BLaER1 treated with 17β-estradiol and CSF1 and Interleukin-3, amounts not matched to agents 10 nM and 100 nM (cell line): ENCODE measurements at regions not wholly inside any gene's neighbourhood (a gene's known extent, or its start where the extent isn't known, plus 50 kb on each side); places are given as distances from the start of the nearest gene placed in this dataset.

Experiments
- H3K27ac ChIP-seq, 11 experiments: shearing (Covaris generic); formaldehyde crosslinking; 2 replicates each; pipeline ENCODE4 v1.8.1; 2022
- H3K27me3 ChIP-seq, 11 experiments: shearing (Covaris generic); formaldehyde crosslinking; 2 replicates each; pipeline ENCODE4 v1.8.1; 2022
- H3K36me3 ChIP-seq, 11 experiments: shearing (Covaris generic); formaldehyde crosslinking; 2 replicates each; pipeline ENCODE4 v1.8.1; 2022
- H3K4me1 ChIP-seq, 10 experiments: shearing (Covaris generic); formaldehyde crosslinking; 2 replicates each; pipeline ENCODE4 v1.8.1; 2022
- H3K4me2 ChIP-seq, 11 experiments: shearing (Covaris generic); formaldehyde crosslinking; 2 replicates each; pipeline ENCODE4 v1.8.1; 2022
- H3K4me3 ChIP-seq, 10 experiments: shearing (Covaris generic); formaldehyde crosslinking; 2 replicates each; pipeline ENCODE4 v1.8.1; 2022
- H3K9ac ChIP-seq, 11 experiments: shearing (Covaris generic); formaldehyde crosslinking; 2 replicates each; pipeline ENCODE4 v1.8.1; 2022
- H3K9me3 ChIP-seq, 11 experiments: shearing (Covaris generic); formaldehyde crosslinking; replicated peaks in 1 of 11; 2 replicates each; pipeline ENCODE4 v1.8.1; 2022
- H4K20me1 ChIP-seq, 11 experiments: shearing (Covaris generic); formaldehyde crosslinking; 2 replicates each; pipeline ENCODE4 v1.8.1; 2022
- Cebpa-rat ChIP-seq, 11 experiments: shearing (Covaris generic); IDR thresholded peaks; 2 replicates each; pipeline ENCODE4 v1.8.1; 2022

- Histone ChIP-seq H3K4me2 (no peak overlapping the region), H3K36me3 (no peaks in the 10 kb centered on the region), H3K27ac (no peak overlapping the region), H4K20me1 (no peaks in the 10 kb centered on the region), H3K27me3 (no peaks in the 10 kb centered on the region), H3K4me3 (no peak overlapping the region), H3K4me1 (peaks cover 0 to under 1% (median 0%) of the 10 kb centered on the region in 10 experiments; a peak in 4 of 20 replicates), H3K9ac (no peak overlapping the region), H3K9me3 (peaks cover 0 to 3% (median 0%) of the 10 kb centered on the region in 11 experiments; a peak in 1 of 22 replicates)
- no peak for TF ChIP-seq Cebpa-rat (IDR thresholded peaks at IDR 0.05)
Measured at GRCh38 chr7:41051535-41051934, 651.4 kb downstream of the INHBA start.

DNA sequence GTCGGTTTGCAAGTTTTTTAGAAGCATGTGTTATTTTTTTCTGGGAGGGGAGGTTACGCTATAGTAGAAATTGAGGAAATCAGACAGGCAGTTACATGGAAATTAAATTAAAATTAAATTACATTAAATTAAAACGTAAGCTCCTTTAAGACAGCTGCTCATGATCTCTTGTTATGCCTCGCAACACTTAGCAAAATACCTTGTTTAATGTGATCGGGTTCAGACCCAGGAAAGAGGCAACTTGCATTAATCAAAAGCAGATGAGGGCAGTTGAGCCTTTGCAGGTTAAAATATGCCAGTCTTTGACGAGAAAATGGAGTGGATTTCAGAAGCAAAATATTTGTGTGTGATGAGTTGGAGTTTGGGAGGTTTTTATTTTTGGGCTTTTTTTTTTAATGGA is 651.8 kb downstream of the INHBA start:
- Histone ChIP-seq H3K27me3 (no peaks in the 10 kb centered on the region), H3K4me1 (peaks cover 0 to 6% (median 2%) of the 10 kb centered on the region in 10 experiments; a peak in 6 of 20 replicates), H3K36me3 (no peaks in the 10 kb centered on the region), H3K27ac (no peak overlapping the region), H3K4me3 (no peak overlapping the region), H3K4me2 (no peak overlapping the region), H3K9ac (no peak overlapping the region), H4K20me1 (no peaks in the 10 kb centered on the region), H3K9me3 (no peaks in the 10 kb centered on the region)
- TF ChIP-seq Cebpa-rat (IDR thresholded peaks at IDR 0.05): no peak

GRCh38 chr7:41048771-41049170 is 654.1 kb downstream of the INHBA start:
- H3K4me2 ChIP-seq: no peak overlapping the region
- no peak overlapping the region for H3K9ac ChIP-seq

DNA sequence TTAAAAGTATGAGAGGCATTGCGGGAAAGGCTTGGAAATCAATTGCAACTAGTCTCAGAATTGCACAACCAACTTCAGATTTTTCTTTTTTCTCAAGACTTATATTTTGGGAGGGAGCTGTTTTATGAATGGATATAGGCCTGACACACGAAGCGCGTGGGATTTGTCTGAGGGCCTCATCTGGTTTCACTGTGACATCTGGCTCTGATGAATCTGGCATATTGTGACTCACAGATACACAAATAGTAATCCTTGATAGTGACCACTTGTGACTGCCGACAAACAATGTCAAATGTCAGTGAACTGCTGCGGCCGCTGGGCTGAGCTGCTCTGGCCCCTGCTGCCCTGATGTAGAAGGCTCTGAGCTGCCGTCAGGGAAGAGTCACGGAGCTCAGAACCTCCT is 655.1 kb downstream of the INHBA start:
- Histone ChIP-seq H3K9ac (no peak overlapping the region), H3K4me2 (no peak overlapping the region), H3K27ac (no peak overlapping the region), H3K36me3 (no peaks in the 10 kb centered on the region), H3K9me3 (peaks cover 0 to 12% (median 7%) of the 10 kb centered on the region in 11 experiments; a peak in 13 of 22 replicates), H3K4me3 (no peak overlapping the region), H4K20me1 (no peaks in the 10 kb centered on the region), H3K27me3 (no peaks in the 10 kb centered on the region), H3K4me1 (peaks cover 0 to 6% (median 3%) of the 10 kb centered on the region in 10 experiments; a peak in 6 of 20 replicates)
- TF ChIP-seq Cebpa-rat (IDR thresholded peaks at IDR 0.05): no peak

More at GRCh38 chr7:41048771-41049170, 654.1 kb downstream of the INHBA start:
- TF ChIP-seq Cebpa-rat (IDR thresholded peaks at IDR 0.05): no peak
- no peak overlapping the region for H3K27ac ChIP-seq
- peaks cover 0 to 6% (median 3%) of the 10 kb centered on the region in 10 experiments; a peak in 6 of 20 replicates for H3K4me1 ChIP-seq
- no peak overlapping the region for H3K4me3 ChIP-seq
- no peaks in the 10 kb centered on the region for H3K27me3 ChIP-seq
- H4K20me1 ChIP-seq: no peaks in the 10 kb centered on the region
- H3K36me3 ChIP-seq: no peaks in the 10 kb centered on the region
- peaks cover 0 to 2% (median 0%) of the 10 kb centered on the region in 11 experiments; a peak in 3 of 22 replicates for H3K9me3 ChIP-seq

DNA sequence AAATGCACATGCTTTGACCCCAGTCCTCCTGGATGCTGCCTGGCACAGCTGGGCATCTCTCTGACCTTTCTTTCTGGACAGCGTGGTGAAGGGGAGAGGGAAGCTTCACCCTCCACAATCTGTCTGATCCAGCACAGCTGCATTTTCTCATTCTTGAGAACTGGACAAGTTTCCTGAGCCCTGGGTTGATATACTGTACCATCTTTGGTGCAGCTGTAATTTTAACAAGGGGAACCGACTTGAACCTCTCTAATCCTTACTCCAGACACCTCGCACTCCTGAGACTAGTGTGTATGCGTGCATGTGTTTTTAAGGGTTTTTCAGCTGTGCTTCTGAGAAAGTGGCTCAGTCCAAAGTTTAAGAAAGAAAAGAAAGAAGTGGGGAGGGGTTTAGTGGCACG is 655.7 kb downstream of the INHBA start:
- Histone ChIP-seq H3K4me2 (no peak overlapping the region), H3K9ac (no peak overlapping the region), H3K27me3 (no peaks in the 10 kb centered on the region), H3K36me3 (no peaks in the 10 kb centered on the region), H3K4me1 (peaks cover 0 to 6% (median 3%) of the 10 kb centered on the region in 10 experiments; a peak in 6 of 20 replicates), H3K27ac (no peak overlapping the region), H3K4me3 (no peak overlapping the region), H3K9me3 (peaks cover 0 to 16% (median 10%) of the 10 kb centered on the region in 11 experiments; a peak in 13 of 22 replicates), H4K20me1 (no peaks in the 10 kb centered on the region)
- TF ChIP-seq Cebpa-rat (IDR thresholded peaks at IDR 0.05): no peak

GRCh38 chr7:41046776-41047175 is 656.1 kb downstream of the INHBA start:
- peaks cover 0 to 16% (median 10%) of the 10 kb centered on the region in 11 experiments; a peak in 14 of 22 replicates for H3K9me3 ChIP-seq
- no peak overlapping the region for H3K9ac ChIP-seq

GRCh38 chr7:41046221-41046761 is 656.6 kb downstream of the INHBA start:
- H3K9me3 ChIP-seq: peaks cover 0 to 16% (median 10%) of the 10 kb centered on the region in 11 experiments; a peak in 15 of 22 replicates
- no peaks in the 10 kb centered on the region for H3K27me3 ChIP-seq
- no peak overlapping the region for H3K4me3 ChIP-seq
- H3K4me1 ChIP-seq: peaks cover 0 to 6% (median 3%) of the 10 kb centered on the region in 10 experiments; a peak in 6 of 20 replicates
- H3K4me2 ChIP-seq: 0 out of 22 replicates have a peak overlapping the region, but pooled peaks of 1 of the 11 experiments have one; percentile 8
- H4K20me1 ChIP-seq: no peaks in the 10 kb centered on the region
- 0 out of 22 replicates have a peak, but pooled peaks of 1 of the 11 experiments have one; percentile 10 for TF ChIP-seq Cebpa-rat (IDR thresholded peaks at IDR 0.05)
- no peaks in the 10 kb centered on the region for H3K36me3 ChIP-seq
- H3K9ac ChIP-seq: no peak overlapping the region
- no peak overlapping the region for H3K27ac ChIP-seq

More at GRCh38 chr7:41046776-41047175, 656.1 kb downstream of the INHBA start:
- H3K27ac ChIP-seq: no peak overlapping the region
- no peaks in the 10 kb centered on the region for H4K20me1 ChIP-seq
- H3K27me3 ChIP-seq: no peaks in the 10 kb centered on the region
- no peaks in the 10 kb centered on the region for H3K36me3 ChIP-seq
- no peak for TF ChIP-seq Cebpa-rat (IDR thresholded peaks at IDR 0.05)
- peaks cover 0 to 6% (median 3%) of the 10 kb centered on the region in 10 experiments; a peak in 6 of 20 replicates for H3K4me1 ChIP-seq
- H3K4me3 ChIP-seq: no peak overlapping the region
- H3K4me2 ChIP-seq: no peak overlapping the region

DNA sequence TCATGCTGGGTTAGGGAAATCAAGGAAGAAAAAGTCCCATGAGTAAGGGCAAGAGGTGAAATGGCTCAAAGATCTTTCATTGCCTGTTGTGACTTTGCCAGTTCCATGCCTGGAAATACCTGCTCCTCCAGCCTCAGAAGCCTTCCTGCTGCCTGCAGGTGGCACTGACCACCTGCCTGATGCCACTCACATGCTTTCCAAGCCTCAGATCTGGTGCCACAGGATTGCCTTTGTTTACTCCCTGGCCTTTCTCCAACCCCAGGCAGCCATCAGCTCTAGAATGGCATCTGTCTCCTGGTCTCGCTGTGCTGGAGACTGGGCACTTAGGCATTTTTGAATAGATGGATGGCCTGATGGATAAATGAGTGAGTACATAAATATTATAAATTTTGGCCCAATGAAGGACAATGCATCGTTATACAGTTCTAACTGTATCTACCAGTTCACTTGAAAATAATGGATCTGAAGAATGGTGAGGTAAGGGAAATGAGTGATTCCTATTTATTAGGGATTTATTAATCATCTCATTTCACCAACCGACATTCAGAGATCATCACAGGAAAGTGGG is 657.2 kb downstream of the INHBA start:
- no peak for TF ChIP-seq Cebpa-rat (IDR thresholded peaks at IDR 0.05)
- Histone ChIP-seq H3K9ac (no peak overlapping the region), H3K4me2 (0 out of 22 replicates have a peak overlapping the region, but pooled peaks of 1 of the 11 experiments have one; percentile 8), H3K4me3 (no peak overlapping the region), H3K9me3 (peaks cover 5 to 16% (median 12%) of the 10 kb centered on the region in 11 experiments; a peak in 16 of 22 replicates), H3K27ac (no peak overlapping the region), H3K27me3 (no peaks in the 10 kb centered on the region), H4K20me1 (no peaks in the 10 kb centered on the region), H3K4me1 (peaks cover 0 to 6% (median 3%) of the 10 kb centered on the region in 10 experiments; a peak in 6 of 20 replicates), H3K36me3 (no peaks in the 10 kb centered on the region)

DNA sequence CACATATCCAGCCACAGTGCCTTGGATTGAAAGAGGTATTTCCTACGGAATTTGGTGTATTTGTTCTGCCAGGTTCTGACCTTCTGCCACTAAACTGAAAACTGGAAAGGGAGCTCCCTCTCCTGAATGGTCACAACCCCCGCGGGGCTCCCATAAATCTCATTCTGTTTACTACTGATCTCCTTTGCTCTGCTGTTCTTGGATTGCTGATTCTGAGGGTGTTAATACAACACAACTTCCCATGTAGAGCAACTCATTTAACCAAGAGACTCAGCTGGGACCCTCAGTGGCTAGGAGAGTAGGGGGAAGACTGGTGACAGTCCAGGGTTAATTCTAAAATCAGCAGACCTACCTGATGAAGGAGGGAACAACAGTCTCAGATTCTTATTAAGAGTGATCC is 662.9 kb downstream of the INHBA start:
- no peaks in the 10 kb centered on the region for H3K36me3 ChIP-seq
- H3K27ac ChIP-seq: no peak overlapping the region
- TF ChIP-seq Cebpa-rat (IDR thresholded peaks at IDR 0.05): no peak
- H3K9me3 ChIP-seq: peaks cover 5 to 16% (median 12%) of the 10 kb centered on the region in 11 experiments; a peak in 16 of 22 replicates
- H3K4me2 ChIP-seq: no peak overlapping the region
- peaks cover 0 to 38% (median 27%) of the 10 kb centered on the region in 10 experiments; a peak in 19 of 20 replicates for H3K4me1 ChIP-seq
- no peaks in the 10 kb centered on the region for H4K20me1 ChIP-seq
- H3K4me3 ChIP-seq: no peak overlapping the region
- H3K27me3 ChIP-seq: no peaks in the 10 kb centered on the region
- H3K9ac ChIP-seq: no peak overlapping the region
